ENCODE measurements at regions not wholly inside any gene's neighbourhood (a gene's known extent, or its start where the extent isn't known, plus 50 kb on each side); places are given as distances from the start of the nearest gene placed in this dataset.

- TF ChIP-seq CTCF (IDR thresholded peaks at IDR 0.05; ENCODE audit: insufficient read depth, low read depth, low read length) = no peak
- no peak for TF ChIP-seq EZH2 (IDR thresholded peaks at IDR 0.05; ENCODE audit: insufficient read depth, low read length)
Measured at GRCh38 chr14:30440961-30441360, 118.0 kb upstream of the G2E3 start.

Data from astrocyte (in vitro differentiated cells and primary cell).